Ovary (tissue), 3 donors: ENCODE measurements at regions not wholly inside any gene's neighbourhood (a gene's known extent, or its start where the extent isn't known, plus 50 kb on each side); places are given as distances from the start of the nearest gene placed in this dataset.

Experiments used
- EP300 ChIP-seq: sonication (generic); formaldehyde crosslinking; IDR thresholded peaks from one replicate; pipeline ENCODE4 v1.6.1; 2017; ENCODE audit warnings: antibody characterized with exemption
- POLR2A ChIP-seq: fragments of 450-650 bp; IDR thresholded peaks from one replicate; pipeline ENCODE4 v1.6.1; 2017; ENCODE audit warnings: antibody characterized with exemption, mild to moderate bottlenecking, moderate library complexity
- TF ChIP-seq, protein P1 (sequence below), 3 donors: fragments of 450-650 bp in 2 of 3; fragments of 200-600 bp in 1 of 3; IDR thresholded peaks; one replicate each; pipeline versions ENCODE4 v1.5.1 to v1.8.0; 2016 to 2022; ENCODE audit warnings: antibody characterized with exemption in 3 of 3, mild to moderate bottlenecking in 1 of 3
- donor health status: DM: no; HTN: no; CAD: no.

DNA sequence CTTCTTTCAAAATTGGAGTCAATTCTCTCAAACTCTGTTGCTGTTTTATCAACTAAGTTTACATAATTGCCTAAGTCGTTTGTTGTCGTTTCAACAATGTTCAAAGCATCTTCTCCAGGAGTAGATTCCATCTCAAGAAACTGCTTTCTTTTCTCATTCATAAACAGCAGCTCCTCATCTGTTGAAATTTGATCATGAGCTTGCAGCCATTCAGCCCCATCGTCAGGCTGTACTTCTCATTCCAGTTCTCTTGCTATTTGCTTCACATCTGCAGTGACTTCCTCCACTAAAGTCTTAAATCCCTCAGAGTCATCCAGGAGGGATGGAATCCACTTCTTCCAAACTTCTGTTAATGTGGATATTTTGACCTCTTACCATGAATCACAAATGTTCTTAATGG lies 230.6 kb downstream of the IRF8 start:
- TF ChIP-seq, protein P1, sequence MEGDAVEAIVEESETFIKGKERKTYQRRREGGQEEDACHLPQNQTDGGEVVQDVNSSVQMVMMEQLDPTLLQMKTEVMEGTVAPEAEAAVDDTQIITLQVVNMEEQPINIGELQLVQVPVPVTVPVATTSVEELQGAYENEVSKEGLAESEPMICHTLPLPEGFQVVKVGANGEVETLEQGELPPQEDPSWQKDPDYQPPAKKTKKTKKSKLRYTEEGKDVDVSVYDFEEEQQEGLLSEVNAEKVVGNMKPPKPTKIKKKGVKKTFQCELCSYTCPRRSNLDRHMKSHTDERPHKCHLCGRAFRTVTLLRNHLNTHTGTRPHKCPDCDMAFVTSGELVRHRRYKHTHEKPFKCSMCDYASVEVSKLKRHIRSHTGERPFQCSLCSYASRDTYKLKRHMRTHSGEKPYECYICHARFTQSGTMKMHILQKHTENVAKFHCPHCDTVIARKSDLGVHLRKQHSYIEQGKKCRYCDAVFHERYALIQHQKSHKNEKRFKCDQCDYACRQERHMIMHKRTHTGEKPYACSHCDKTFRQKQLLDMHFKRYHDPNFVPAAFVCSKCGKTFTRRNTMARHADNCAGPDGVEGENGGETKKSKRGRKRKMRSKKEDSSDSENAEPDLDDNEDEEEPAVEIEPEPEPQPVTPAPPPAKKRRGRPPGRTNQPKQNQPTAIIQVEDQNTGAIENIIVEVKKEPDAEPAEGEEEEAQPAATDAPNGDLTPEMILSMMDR (IDR thresholded peaks at IDR 0.05), result no peak
- TF ChIP-seq EP300 (no peak), POLR2A (no peak)
